ENCODE measurements at regions not wholly inside any gene's neighbourhood (a gene's known extent, or its start where the extent isn't known, plus 50 kb on each side); places are given as distances from the start of the nearest gene placed in this dataset.
A peak's percentile ranks its signal among the peaks of the same experiment; 100 is the strongest.

DNA sequence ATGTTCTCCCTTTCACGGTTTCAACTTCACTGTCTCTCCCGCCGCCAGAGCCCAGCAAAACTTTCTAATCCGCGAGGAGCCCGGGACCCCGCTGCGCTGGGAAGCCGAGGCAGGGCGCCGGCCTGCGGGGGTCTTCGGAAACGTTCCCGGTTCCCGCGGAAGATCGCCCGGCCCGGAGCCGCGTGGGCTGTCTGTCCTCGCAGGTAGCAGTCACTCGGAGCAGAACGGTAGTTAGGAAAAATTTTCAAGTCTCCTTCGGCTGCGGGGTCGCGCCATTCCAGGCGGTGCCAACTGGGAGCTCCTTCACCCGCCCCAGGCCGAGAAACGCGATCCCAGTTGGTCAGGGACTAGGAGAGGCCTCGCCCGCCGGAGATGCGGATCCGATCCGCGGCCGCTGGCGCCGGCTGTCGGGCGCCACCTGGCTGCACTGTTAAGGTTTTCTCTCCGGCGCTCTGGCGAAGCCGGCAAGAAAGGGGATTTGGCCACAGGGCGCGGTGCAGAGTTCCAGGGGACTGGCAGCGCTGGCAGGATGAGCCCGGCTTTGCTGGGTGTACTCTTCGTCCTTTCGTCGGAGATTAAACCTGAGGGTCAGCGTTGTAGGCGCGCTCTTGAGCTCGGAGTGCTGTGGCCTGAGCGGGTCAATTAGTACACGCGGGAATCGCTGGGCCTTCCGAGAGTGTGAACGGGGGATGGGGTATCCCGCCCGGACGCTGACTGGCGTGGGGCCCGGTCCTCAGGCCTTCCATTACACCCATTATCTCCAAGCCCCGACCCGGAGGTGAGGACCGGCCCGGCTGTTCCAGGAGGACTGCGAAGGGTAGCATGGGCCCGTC, 135.4 kb downstream of the KCNJ12 start:
- FAIRE-seq = no peak
- POLR2A ChIA-PET (ENCODE audit: partially characterized antibody) = interaction anchor here (0.6 to 1.0 kb wide), 2 partner anchors 23 to 48 kb away, joined by 3 to 4 read pairs; no protein-coding TSS in a partner anchor
- no peak overlapping the region for H3K9ac ChIP-seq (replicated peaks in 1 of 4; ENCODE audit: extremely low read depth in 1 of 4, low read depth in 3 of 4, low read length in 3 of 4)
- TF ChIP-seq KDM4A (IDR thresholded peaks at IDR 0.05; ENCODE audit: low read depth, low read length, severe bottlenecking) (peak; percentile 56), TBP (IDR thresholded peaks at IDR 0.05; ENCODE audit: low read depth, low read length) (peak; percentile 82), SAP30 (IDR thresholded peaks at IDR 0.05; ENCODE audit: insufficient read depth, insufficient replicate concordance, low read length) (no peak), ASH2L (IDR thresholded peaks at IDR 0.05; ENCODE audit: low read length) (peak; percentile 75), GABPA (IDR thresholded peaks at IDR 0.05; ENCODE audit: borderline replicate concordance, insufficient read depth, low read length) (peak; percentile 34; the same call in 1 of the 2 replicates), TCF12 (IDR thresholded peaks at IDR 0.05; ENCODE audit: low read depth, low read length) (no peak), EZH2 (IDR thresholded peaks at IDR 0.05; ENCODE audit: low read depth, low read length, severe bottlenecking) (peak; percentile 31)
- TF ChIP-seq, protein P1, sequence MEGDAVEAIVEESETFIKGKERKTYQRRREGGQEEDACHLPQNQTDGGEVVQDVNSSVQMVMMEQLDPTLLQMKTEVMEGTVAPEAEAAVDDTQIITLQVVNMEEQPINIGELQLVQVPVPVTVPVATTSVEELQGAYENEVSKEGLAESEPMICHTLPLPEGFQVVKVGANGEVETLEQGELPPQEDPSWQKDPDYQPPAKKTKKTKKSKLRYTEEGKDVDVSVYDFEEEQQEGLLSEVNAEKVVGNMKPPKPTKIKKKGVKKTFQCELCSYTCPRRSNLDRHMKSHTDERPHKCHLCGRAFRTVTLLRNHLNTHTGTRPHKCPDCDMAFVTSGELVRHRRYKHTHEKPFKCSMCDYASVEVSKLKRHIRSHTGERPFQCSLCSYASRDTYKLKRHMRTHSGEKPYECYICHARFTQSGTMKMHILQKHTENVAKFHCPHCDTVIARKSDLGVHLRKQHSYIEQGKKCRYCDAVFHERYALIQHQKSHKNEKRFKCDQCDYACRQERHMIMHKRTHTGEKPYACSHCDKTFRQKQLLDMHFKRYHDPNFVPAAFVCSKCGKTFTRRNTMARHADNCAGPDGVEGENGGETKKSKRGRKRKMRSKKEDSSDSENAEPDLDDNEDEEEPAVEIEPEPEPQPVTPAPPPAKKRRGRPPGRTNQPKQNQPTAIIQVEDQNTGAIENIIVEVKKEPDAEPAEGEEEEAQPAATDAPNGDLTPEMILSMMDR (IDR thresholded peaks at IDR 0.05; ENCODE audit: control extremely low read depth in 1 of 3, insufficient read depth in 1 of 3, low read depth in 1 of 3, low read length in 3 of 3) = peak; percentile 55 to 88 (median 68)

More for the DNA sequence above, 135.4 kb downstream of the KCNJ12 start:
- H3K27ac ChIP-seq (ENCODE audit: low read depth, low read length) = no peak overlapping the region
- peak overlapping the region; percentile 40 to 69 (median 53) for H3K4me3 ChIP-seq (ENCODE audit: extremely low read depth in 1 of 4, insufficient read depth in 2 of 4, low read depth in 3 of 4, low read length in 4 of 4)
- H3K4ac ChIP-seq (replicated peaks; ENCODE audit: insufficient read length, low read depth, low read length) = no peak overlapping the region
- H2BK120ac ChIP-seq (replicated peaks; ENCODE audit: low read depth, low read length) = no peak overlapping the region
- peaks cover 0 to 6% (median 2%) of the 10 kb centered on the region in 4 experiments; a peak in 3 of 7 replicates for H3K4me1 ChIP-seq (replicated peaks in 1 of 4; ENCODE audit: control insufficient read depth in 3 of 4, insufficient read depth in 4 of 4, low read length in 3 of 4)
- H4K5ac ChIP-seq (ENCODE audit: insufficient read length, low read depth, low read length) = no peak overlapping the region
- H2BK12ac ChIP-seq (ENCODE audit: low read depth, low read length) = no peak overlapping the region
- H4K8ac ChIP-seq (ENCODE audit: extremely low read depth, insufficient read depth, low read length) = peak overlapping the region; percentile 84
- no peak overlapping the region; the same call in 1 of the 2 replicates for H2BK5ac ChIP-seq (ENCODE audit: low read depth, low read length)
- no peaks in the 10 kb centered on the region for H3K9me3 ChIP-seq (ENCODE audit: insufficient read depth in 2 of 2, low read depth in 1 of 2, low read length in 1 of 2)
- H3K36me3 ChIP-seq (ENCODE audit: control insufficient read depth in 2 of 4, insufficient read depth in 4 of 4, low read length in 3 of 4) = no peaks in the 10 kb centered on the region
- H4K20me1 ChIP-seq (replicated peaks in 1 of 2; ENCODE audit: control insufficient read depth in 1 of 2, insufficient read depth in 2 of 2, low read length in 2 of 2) = no peaks in the 10 kb centered on the region
- H2BK15ac ChIP-seq (ENCODE audit: low read length) = no peak overlapping the region
- H3K18ac ChIP-seq (ENCODE audit: extremely low read depth, low read length) = no peak overlapping the region; the same call in none of the 2 replicates
- DNase-seq (ENCODE audit: low read depth in 1 of 2, low spot score in 2 of 2) = peak; percentile 67 to 85
- H3K27me3 ChIP-seq (replicated peaks in 1 of 4; ENCODE audit: control insufficient read depth in 3 of 4, extremely low read depth in 1 of 4, insufficient read depth in 3 of 4, low read length in 3 of 4) = peaks cover 2 to 20% (median 11%) of the 10 kb centered on the region in 4 experiments
- no peaks in the 10 kb centered on the region for H3K79me1 ChIP-seq (ENCODE audit: low read depth, low read length)
- no peaks in the 10 kb centered on the region for H3K79me2 ChIP-seq (ENCODE audit: control insufficient read depth in 1 of 2, insufficient read depth in 2 of 2, low read length in 2 of 2)
- no peak overlapping the region for H3K14ac ChIP-seq (ENCODE audit: insufficient read length)
- no peak overlapping the region for H2BK20ac ChIP-seq (ENCODE audit: low read length)
- peak overlapping the region; percentile 68 to 70 for H3K4me2 ChIP-seq (ENCODE audit: insufficient read depth in 1 of 2, low read depth in 2 of 2, low read length in 2 of 2)
- WGBS, 2 experiments (ENCODE audit: extremely low coverage in 1 of 2, insufficient coverage in 1 of 2, insufficient read length in 1 of 2, insufficient replicate concordance in 2 of 2, low coverage in 1 of 2, low lambda C conversion rate in 2 of 2, missing lambda C conversion rate in 1 of 2) = 10% methylated on average over 61 of the region's 78 CpGs; no CpG with 5 or more reads in 1 of the 2 experiments
- no peak overlapping the region for H3K23ac ChIP-seq (ENCODE audit: insufficient read length)
- H3K23me2 ChIP-seq (ENCODE audit: low read depth, low read length) = no peaks in the 10 kb centered on the region
- no peak overlapping the region for H2AK5ac ChIP-seq (ENCODE audit: low read depth, low read length)
- peak overlapping the region; percentile 9; the same call in 1 of the 2 replicates for H2AFZ ChIP-seq (ENCODE audit: low read length)
- H3K56ac ChIP-seq (replicated peaks; ENCODE audit: insufficient read length, low read depth, low read length) = no peak overlapping the region
- CTCF ChIA-PET (ENCODE audit: partially characterized antibody) = interaction anchor here (0.5 to 5.3 kb wide), 25 partner anchors 9 to 343 kb away, joined by 3 to 62 read pairs (median 5); no protein-coding TSS in a partner anchor
- no peak overlapping the region for H4K91ac ChIP-seq (replicated peaks; ENCODE audit: insufficient read length, low read length)
